ENCODE measurements at regions not wholly inside any gene's neighbourhood (a gene's known extent, or its start where the extent isn't known, plus 50 kb on each side); places are given as distances from the start of the nearest gene placed in this dataset.

DNA sequence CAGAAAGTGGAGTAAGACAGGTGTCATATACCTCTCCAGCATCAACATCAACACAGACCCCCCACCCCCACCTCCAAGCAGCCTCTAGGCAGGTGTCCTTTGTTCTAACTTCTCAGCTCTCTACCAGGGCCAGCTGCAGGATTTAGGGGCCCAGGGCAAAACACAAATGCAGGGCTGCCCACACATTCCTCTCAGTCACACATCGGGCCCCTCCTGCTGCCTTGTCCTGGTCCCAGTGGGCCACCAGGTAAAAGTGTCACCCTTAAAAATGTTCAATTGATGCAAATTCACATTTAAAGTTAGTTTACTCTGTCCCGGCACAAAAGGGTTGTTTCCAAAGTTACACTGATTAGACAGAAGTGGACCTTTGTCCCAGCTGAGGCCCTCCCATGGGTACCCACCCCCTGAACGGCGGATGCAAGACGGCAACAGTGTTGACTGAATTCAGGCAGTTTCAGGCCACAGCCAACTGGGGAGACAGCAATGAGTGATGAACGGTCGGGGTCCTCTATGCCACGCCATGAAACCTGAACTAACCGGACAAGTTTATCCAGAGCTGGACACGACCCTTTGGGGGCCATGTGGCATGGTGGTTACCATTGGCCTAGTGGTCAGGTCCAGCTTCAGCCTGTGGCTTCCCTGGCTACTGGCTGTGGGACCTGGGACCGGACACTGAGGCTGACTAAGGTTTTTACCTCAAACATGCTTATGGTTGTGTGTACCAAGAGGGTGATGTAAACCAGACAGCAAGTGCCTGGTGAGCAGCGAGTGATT is 52.2 kb upstream of the UNC93A start:
- TF ChIP-seq, protein P1, sequence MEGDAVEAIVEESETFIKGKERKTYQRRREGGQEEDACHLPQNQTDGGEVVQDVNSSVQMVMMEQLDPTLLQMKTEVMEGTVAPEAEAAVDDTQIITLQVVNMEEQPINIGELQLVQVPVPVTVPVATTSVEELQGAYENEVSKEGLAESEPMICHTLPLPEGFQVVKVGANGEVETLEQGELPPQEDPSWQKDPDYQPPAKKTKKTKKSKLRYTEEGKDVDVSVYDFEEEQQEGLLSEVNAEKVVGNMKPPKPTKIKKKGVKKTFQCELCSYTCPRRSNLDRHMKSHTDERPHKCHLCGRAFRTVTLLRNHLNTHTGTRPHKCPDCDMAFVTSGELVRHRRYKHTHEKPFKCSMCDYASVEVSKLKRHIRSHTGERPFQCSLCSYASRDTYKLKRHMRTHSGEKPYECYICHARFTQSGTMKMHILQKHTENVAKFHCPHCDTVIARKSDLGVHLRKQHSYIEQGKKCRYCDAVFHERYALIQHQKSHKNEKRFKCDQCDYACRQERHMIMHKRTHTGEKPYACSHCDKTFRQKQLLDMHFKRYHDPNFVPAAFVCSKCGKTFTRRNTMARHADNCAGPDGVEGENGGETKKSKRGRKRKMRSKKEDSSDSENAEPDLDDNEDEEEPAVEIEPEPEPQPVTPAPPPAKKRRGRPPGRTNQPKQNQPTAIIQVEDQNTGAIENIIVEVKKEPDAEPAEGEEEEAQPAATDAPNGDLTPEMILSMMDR (IDR thresholded peaks at IDR 0.05) = no peak
- TF ChIP-seq EP300 (IDR thresholded peaks at IDR 0.05) (no peak), POLR2A (IDR thresholded peaks at IDR 0.05) (no peak), POLR2AphosphoS5 (IDR thresholded peaks at IDR 0.05) (no peak)

All from stomach (tissue), 4 donors.